ENCODE measurements at regions not wholly inside any gene's neighbourhood (a gene's known extent, or its start where the extent isn't known, plus 50 kb on each side); places are given as distances from the start of the nearest gene placed in this dataset.
"Not testable (repeated sequence)": the region's sequence is repeated elsewhere in the genome, so short reads cannot be mapped to it uniquely, and the experiment has no call there.

GRCh38 chr4:3879681-3880614, 113.8 kb downstream of the ADRA2C start:
- DNase-seq (ENCODE audit: low spot score), result peak; percentile 41

- DNase-seq (ENCODE audit: low spot score), result peak; percentile 81
Measured at GRCh38 chr4:3880615-3881120, 114.5 kb downstream of the ADRA2C start.

GRCh38 chr4:3882316-3882885, 116.2 kb downstream of the ADRA2C start:
- not testable (repeated sequence) for DNase-seq (ENCODE audit: low spot score)

GRCh38 chr4:3884261-3884660, 118.1 kb downstream of the ADRA2C start:
- not testable (repeated sequence) for DNase-seq (ENCODE audit: low spot score)

- not testable (repeated sequence) for DNase-seq (ENCODE audit: low spot score)
Measured at GRCh38 chr4:3893590-3893989, 127.4 kb downstream of the ADRA2C start.

GRCh38 chr4:3894086-3894959, 128.1 kb downstream of the ADRA2C start:
- DNase-seq (ENCODE audit: low spot score), result not testable (repeated sequence)

GRCh38 chr4:3896441-3896840, 130.3 kb downstream of the ADRA2C start:
- no peak for DNase-seq (ENCODE audit: low spot score)

GRCh38 chr4:3896871-3897578, 130.8 kb downstream of the ADRA2C start:
- not testable (repeated sequence) for DNase-seq (ENCODE audit: low spot score)

- no peak for DNase-seq (ENCODE audit: low spot score)
Measured at GRCh38 chr4:3898098-3898497, 131.9 kb downstream of the ADRA2C start.

GRCh38 chr4:3898928-3899327, 132.7 kb downstream of the ADRA2C start:
- DNase-seq (ENCODE audit: low spot score), result not testable (repeated sequence)

- not testable (repeated sequence) for DNase-seq (ENCODE audit: low spot score)
Measured at GRCh38 chr4:3904264-3904955, 138.2 kb downstream of the ADRA2C start.

- DNase-seq (ENCODE audit: low spot score), result not testable (repeated sequence)
Measured at GRCh38 chr4:3909616-3910015, 143.4 kb downstream of the ADRA2C start.

GRCh38 chr4:3910161-3910950, 144.2 kb downstream of the ADRA2C start:
- not testable (repeated sequence) for DNase-seq (ENCODE audit: low spot score)

- DNase-seq (ENCODE audit: low spot score), result no peak
Measured at GRCh38 chr4:3911252-3911856, 145.2 kb downstream of the ADRA2C start.

- DNase-seq (ENCODE audit: low spot score), result not testable (repeated sequence)
Measured at GRCh38 chr4:3914511-3914910, 148.3 kb downstream of the ADRA2C start.

- not testable (repeated sequence) for DNase-seq (ENCODE audit: low spot score)
Measured at GRCh38 chr4:3919509-3919908, 153.3 kb downstream of the ADRA2C start.

GRCh38 chr4:3921902-3922301, 155.7 kb downstream of the ADRA2C start:
- not testable (repeated sequence) for DNase-seq (ENCODE audit: low spot score)

GRCh38 chr4:3925841-3926240, 159.7 kb downstream of the ADRA2C start:
- DNase-seq (ENCODE audit: low spot score), result not testable (repeated sequence)

GRCh38 chr4:3926271-3926670, 160.1 kb downstream of the ADRA2C start:
- DNase-seq (ENCODE audit: low spot score), result not testable (repeated sequence)
